Mononuclear cell (primary cell): ENCODE measurements at regions not wholly inside any gene's neighbourhood (a gene's known extent, or its start where the extent isn't known, plus 50 kb on each side); places are given as distances from the start of the nearest gene placed in this dataset.

ENCODE experiments used
- H3K27me3 ChIP-seq: 2 replicates; pipeline ENCODE4 v1.6.0; 2011; ENCODE audit warnings: low read length, control low read depth; ENCODE audit not compliant: insufficient read depth
- H3K4me1 ChIP-seq: 2 replicates; pipeline ENCODE4 v1.5.1; 2011; ENCODE audit warnings: mild to moderate bottlenecking, low read length, control low read depth; ENCODE audit not compliant: insufficient read depth
- H3K4me3 ChIP-seq: 2 replicates; pipeline ENCODE4 v1.5.1; 2011; ENCODE audit warnings: mild to moderate bottlenecking, low read length, moderate library complexity
- H3K9me3 ChIP-seq: 2 replicates; pipeline ENCODE4 v1.5.1; 2011; ENCODE audit warnings: low read depth, mild to moderate bottlenecking, control low read depth, low read length

GRCh38 chr4:138758876-138759553 lies 256.6 kb upstream of the NOCT start:
- H3K4me3 ChIP-seq = no peak overlapping the region
- H3K4me1 ChIP-seq = no peaks in the 10 kb centered on the region
- H3K27me3 ChIP-seq = no peaks in the 10 kb centered on the region
- no peaks in the 10 kb centered on the region for H3K9me3 ChIP-seq

- no peaks in the 10 kb centered on the region for H3K4me1 ChIP-seq
- no peaks in the 10 kb centered on the region for H3K27me3 ChIP-seq
- no peak overlapping the region for H3K4me3 ChIP-seq
- no peaks in the 10 kb centered on the region for H3K9me3 ChIP-seq
Measured at GRCh38 chr4:138758196-138758595, 257.4 kb upstream of the NOCT start.

- H3K9me3 ChIP-seq = no peaks in the 10 kb centered on the region
- no peaks in the 10 kb centered on the region for H3K4me1 ChIP-seq
- no peaks in the 10 kb centered on the region for H3K27me3 ChIP-seq
- H3K4me3 ChIP-seq = no peak overlapping the region
Measured at GRCh38 chr4:138757432-138757831, 258.1 kb upstream of the NOCT start.

- Histone ChIP-seq H3K27me3 (no peaks in the 10 kb centered on the region), H3K9me3 (no peaks in the 10 kb centered on the region), H3K4me1 (no peaks in the 10 kb centered on the region), H3K4me3 (no peak overlapping the region)
Measured at GRCh38 chr4:138756519-138756918, 259.1 kb upstream of the NOCT start.

- Histone ChIP-seq H3K4me3 (no peak overlapping the region), H3K9me3 (no peaks in the 10 kb centered on the region), H3K27me3 (no peaks in the 10 kb centered on the region), H3K4me1 (no peaks in the 10 kb centered on the region)
Measured at GRCh38 chr4:138751309-138751708, 264.3 kb upstream of the NOCT start.

GRCh38 chr4:138749303-138749702 lies 266.3 kb upstream of the NOCT start:
- Histone ChIP-seq H3K9me3 (no peaks in the 10 kb centered on the region), H3K4me1 (no peaks in the 10 kb centered on the region), H3K27me3 (no peaks in the 10 kb centered on the region), H3K4me3 (no peak overlapping the region)

- no peaks in the 10 kb centered on the region for H3K9me3 ChIP-seq
Measured at GRCh38 chr4:138741766-138742377, 273.7 kb upstream of the NOCT start.

GRCh38 chr4:138740816-138741745 lies 274.5 kb upstream of the NOCT start:
- Histone ChIP-seq H3K9me3 (no peaks in the 10 kb centered on the region), H3K4me3 (no peak overlapping the region), H3K27me3 (no peaks in the 10 kb centered on the region), H3K4me1 (no peaks in the 10 kb centered on the region)

More at GRCh38 chr4:138741766-138742377, 273.7 kb upstream of the NOCT start:
- Histone ChIP-seq H3K4me3 (no peak overlapping the region), H3K27me3 (no peaks in the 10 kb centered on the region), H3K4me1 (no peaks in the 10 kb centered on the region)

- Histone ChIP-seq H3K27me3 (no peaks in the 10 kb centered on the region), H3K4me3 (no peak overlapping the region), H3K9me3 (no peaks in the 10 kb centered on the region)
Measured at GRCh38 chr4:138736362-138736761, 279.2 kb upstream of the NOCT start.

GRCh38 chr4:138734746-138735145 lies 280.8 kb upstream of the NOCT start:
- Histone ChIP-seq H3K27me3 (no peaks in the 10 kb centered on the region), H3K9me3 (no peaks in the 10 kb centered on the region), H3K4me3 (no peak overlapping the region), H3K4me1 (no peaks in the 10 kb centered on the region)

More at GRCh38 chr4:138736362-138736761, 279.2 kb upstream of the NOCT start:
- H3K4me1 ChIP-seq = no peaks in the 10 kb centered on the region

- Histone ChIP-seq H3K9me3 (no peaks in the 10 kb centered on the region), H3K27me3 (no peaks in the 10 kb centered on the region), H3K4me3 (no peak overlapping the region), H3K4me1 (no peaks in the 10 kb centered on the region)
Measured at GRCh38 chr4:138728566-138728965, 287.0 kb upstream of the NOCT start.

GRCh38 chr4:138727731-138728130 lies 287.9 kb upstream of the NOCT start:
- H3K4me1 ChIP-seq = no peaks in the 10 kb centered on the region
- H3K27me3 ChIP-seq = no peaks in the 10 kb centered on the region
- no peak overlapping the region for H3K4me3 ChIP-seq
- H3K9me3 ChIP-seq = no peaks in the 10 kb centered on the region

- H3K4me1 ChIP-seq = no peaks in the 10 kb centered on the region
- H3K4me3 ChIP-seq = no peak overlapping the region
- no peaks in the 10 kb centered on the region for H3K9me3 ChIP-seq
- no peaks in the 10 kb centered on the region for H3K27me3 ChIP-seq
Measured at GRCh38 chr4:138724530-138724929, 291.1 kb upstream of the NOCT start.

GRCh38 chr4:138716559-138717335 lies 298.8 kb upstream of the NOCT start:
- H3K4me1 ChIP-seq = no peaks in the 10 kb centered on the region
- no peak overlapping the region for H3K4me3 ChIP-seq
- H3K27me3 ChIP-seq = no peaks in the 10 kb centered on the region
- H3K9me3 ChIP-seq = no peaks in the 10 kb centered on the region

GRCh38 chr4:138710297-138710696 lies 305.3 kb upstream of the NOCT start:
- no peak overlapping the region for H3K4me3 ChIP-seq
- H3K9me3 ChIP-seq = no peaks in the 10 kb centered on the region
- H3K4me1 ChIP-seq = no peaks in the 10 kb centered on the region
- H3K27me3 ChIP-seq = no peaks in the 10 kb centered on the region
